ENCODE measurements at regions not wholly inside any gene's neighbourhood (a gene's known extent, or its start where the extent isn't known, plus 50 kb on each side); places are given as distances from the start of the nearest gene placed in this dataset.

- no peak for TF ChIP-seq TEAD4 (IDR thresholded peaks at IDR 0.05; ENCODE audit: low read depth, low read length)
- TF ChIP-seq, protein P1, sequence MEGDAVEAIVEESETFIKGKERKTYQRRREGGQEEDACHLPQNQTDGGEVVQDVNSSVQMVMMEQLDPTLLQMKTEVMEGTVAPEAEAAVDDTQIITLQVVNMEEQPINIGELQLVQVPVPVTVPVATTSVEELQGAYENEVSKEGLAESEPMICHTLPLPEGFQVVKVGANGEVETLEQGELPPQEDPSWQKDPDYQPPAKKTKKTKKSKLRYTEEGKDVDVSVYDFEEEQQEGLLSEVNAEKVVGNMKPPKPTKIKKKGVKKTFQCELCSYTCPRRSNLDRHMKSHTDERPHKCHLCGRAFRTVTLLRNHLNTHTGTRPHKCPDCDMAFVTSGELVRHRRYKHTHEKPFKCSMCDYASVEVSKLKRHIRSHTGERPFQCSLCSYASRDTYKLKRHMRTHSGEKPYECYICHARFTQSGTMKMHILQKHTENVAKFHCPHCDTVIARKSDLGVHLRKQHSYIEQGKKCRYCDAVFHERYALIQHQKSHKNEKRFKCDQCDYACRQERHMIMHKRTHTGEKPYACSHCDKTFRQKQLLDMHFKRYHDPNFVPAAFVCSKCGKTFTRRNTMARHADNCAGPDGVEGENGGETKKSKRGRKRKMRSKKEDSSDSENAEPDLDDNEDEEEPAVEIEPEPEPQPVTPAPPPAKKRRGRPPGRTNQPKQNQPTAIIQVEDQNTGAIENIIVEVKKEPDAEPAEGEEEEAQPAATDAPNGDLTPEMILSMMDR (IDR thresholded peaks at IDR 0.05; ENCODE audit: control extremely low read depth in 1 of 3, insufficient read depth in 1 of 3, low read depth in 1 of 3, low read length in 3 of 3) = no peak
- no peak for TF ChIP-seq EGR1 (IDR thresholded peaks at IDR 0.05; ENCODE audit: borderline replicate concordance, low read depth, low read length)
- no peak for TF ChIP-seq RFX5 (IDR thresholded peaks at IDR 0.05; ENCODE audit: borderline replicate concordance, low read depth, low read length)
- TF ChIP-seq CHD1 (IDR thresholded peaks at IDR 0.05; ENCODE audit: low read depth, low read length) = no peak
- no peak for TF ChIP-seq CBX5 (IDR thresholded peaks at IDR 0.05; ENCODE audit: low read depth, low read length)
- no peak for TF ChIP-seq SP4 (IDR thresholded peaks at IDR 0.05; ENCODE audit: low read length)
- TF ChIP-seq TBP (IDR thresholded peaks at IDR 0.05; ENCODE audit: low read depth, low read length) = no peak
- no peak for TF ChIP-seq POLR2A (IDR thresholded peaks at IDR 0.05; ENCODE audit: control extremely low read depth in 1 of 2, low read depth in 2 of 2, low read length in 2 of 2)
- no peak for TF ChIP-seq EP300 (IDR thresholded peaks at IDR 0.05; ENCODE audit: borderline replicate concordance in 1 of 2, low read depth in 2 of 2, low read length in 2 of 2)
- no peak for TF ChIP-seq EZH2 (IDR thresholded peaks at IDR 0.05; ENCODE audit: low read depth, low read length, severe bottlenecking)
- TF ChIP-seq MAX (IDR thresholded peaks at IDR 0.05) = no peak
- no peak for TF ChIP-seq TAF1 (IDR thresholded peaks at IDR 0.05; ENCODE audit: low read depth, low read length)
These were observed 851.9 kb upstream of the ALCAM start for GRCh38 chr3:104514776-104515175.
